SK-N-SH (cell line): ENCODE measurements at regions not wholly inside any gene's neighbourhood (a gene's known extent, or its start where the extent isn't known, plus 50 kb on each side); places are given as distances from the start of the nearest gene placed in this dataset.

Experiments
- CTCF ChIA-PET: fragments of 300-600, 350-600 bp; formaldehyde crosslinking; extraction: SDS; loops from one replicate; lab custom pipeline; 2021; lab: Yijun Ruan, JAX
- POLR2A ChIA-PET: fragments of 350-600 bp; sonication (Branson Sonifier 250); formaldehyde crosslinking; extraction: SDS; loops from one replicate; lab custom pipeline; 2020; ENCODE audit warnings: antibody characterized with exemption, inconsistent platforms; lab: Yijun Ruan, JAX
- DNase-seq: peaks from one replicate; pipeline ENCODE4 v3.0.0; 2012
- H2AFZ ChIP-seq: fragments of 200-600 bp; sonication (generic); 2 replicates; pipeline ENCODE4 v1.8.1; 2016; ENCODE audit warnings: antibody characterized with exemption, mild to moderate bottlenecking, low read depth
- H3F3A ChIP-seq: fragments of 200-600 bp; sonication (generic); replicated peaks from 2 replicates; pipeline ENCODE3; 2016; ENCODE audit warnings: antibody characterized with exemption, mild to moderate bottlenecking; ENCODE audit not compliant: insufficient read depth
- H3K27ac ChIP-seq, 2 experiments: fragments of 200-500 bp in 1 of 2; fragments of 200-600 bp in 1 of 2; sonication (Bioruptor generic) in 1 of 2; sonication (generic), shearing (Covaris generic) in 1 of 2; 2 replicates each; pipeline versions ENCODE4 v1.5.1 to v1.6.1; 2014 to 2016; ENCODE audit warnings: low read depth in 2 of 2, inconsistent platforms in 1 of 2, low read length in 1 of 2, mild to moderate bottlenecking in 1 of 2, mixed read lengths in 1 of 2
- H3K27me3 ChIP-seq: fragments of 200-600 bp; sonication (generic), shearing (Covaris generic); 2 replicates; pipeline ENCODE4 v1.6.1; 2016; ENCODE audit warnings: mixed run types; ENCODE audit not compliant: insufficient read depth
- H3K36me3 ChIP-seq, 2 experiments: fragments of 200-500 bp in 1 of 2; fragments of 200-600 bp in 1 of 2; sonication (Bioruptor generic) in 1 of 2; sonication (generic) in 1 of 2; replicated peaks in 1 of 2; 2 replicates each; pipeline versions ENCODE3 to v1.5.1; 2014 to 2016; ENCODE audit warnings: low read length in 1 of 2, mild to moderate bottlenecking in 1 of 2; ENCODE audit not compliant: insufficient read depth in 2 of 2, control insufficient read depth in 1 of 2
- H3K4me1 ChIP-seq, 2 experiments: fragments of 200-500 bp in 1 of 2; fragments of 200-600 bp in 1 of 2; sonication (Bioruptor generic) in 1 of 2; sonication (generic), shearing (Covaris generic) in 1 of 2; 2 replicates each; pipeline versions ENCODE4 v1.5.1 to v1.6.1; 2014 to 2016; ENCODE audit warnings: low read depth in 1 of 2, low read length in 1 of 2, mixed run types in 1 of 2; ENCODE audit not compliant: insufficient read depth in 2 of 2, control insufficient read depth in 1 of 2
- H3K4me2 ChIP-seq: fragments of 200-600 bp; sonication (generic), shearing (Covaris generic); 2 replicates; pipeline ENCODE4 v1.6.1; 2017; ENCODE audit warnings: mixed run types
- H3K4me3 ChIP-seq, 2 experiments: fragments of 200-500 bp in 1 of 2; fragments of 200-600 bp in 1 of 2; sonication (Bioruptor generic) in 1 of 2; sonication (generic), shearing (Covaris generic) in 1 of 2; 2 replicates each; pipeline versions ENCODE4 v1.5.1 to v1.8.1; 2014 to 2016; ENCODE audit warnings: low read depth in 2 of 2, inconsistent platforms in 1 of 2, low read length in 1 of 2, mild to moderate bottlenecking in 1 of 2, mixed read lengths in 1 of 2, moderate library complexity in 1 of 2
- H3K79me2 ChIP-seq: fragments of 200-600 bp; sonication (generic); 2 replicates; pipeline ENCODE4 v1.8.1; 2017; ENCODE audit warnings: mild to moderate bottlenecking; ENCODE audit not compliant: insufficient read depth
- H3K9ac ChIP-seq: fragments of 200-600 bp; sonication (generic); 2 replicates; pipeline ENCODE4 v1.6.1; 2017; ENCODE audit warnings: mixed run types
- H3K9me2 ChIP-seq: fragments of 200-600 bp; sonication (generic); 2 replicates; pipeline ENCODE4 v1.6.1; 2017; ENCODE audit warnings: mixed run types
- H3K9me3 ChIP-seq: fragments of 200-600 bp; sonication (generic); 2 replicates; pipeline ENCODE4 v1.6.1; 2017; ENCODE audit warnings: mixed run types, mild to moderate bottlenecking, moderate library complexity
- H4K20me1 ChIP-seq: fragments of 200-600 bp; sonication (generic); 2 replicates; pipeline ENCODE4 v1.6.1; 2017; ENCODE audit warnings: mild to moderate bottlenecking, mixed run types; ENCODE audit not compliant: insufficient read depth
- CHD2 ChIP-seq: fragments of 150-350 bp; IDR thresholded peaks from 2 replicates; pipeline ENCODE4 v1.6.1; 2018; ENCODE audit warnings: low read length; ENCODE audit not compliant: partially characterized antibody
- ELF1 ChIP-seq: IDR thresholded peaks from 2 replicates; pipeline ENCODE4 v1.4.0; 2012
- EP300 ChIP-seq, 2 experiments: IDR thresholded peaks; 2 replicates each; pipeline versions ENCODE4 v1.4.0 to v1.6.1; 2012; ENCODE audit warnings: borderline replicate concordance in 1 of 2, low read depth in 1 of 2, low read length in 1 of 2
- EZH2phosphoT487 ChIP-seq: fragments of 200-600 bp; sonication (generic); IDR thresholded peaks from 2 replicates; pipeline ENCODE4 v1.6.1; 2017; ENCODE audit warnings: low read depth, mixed run types, mild to moderate bottlenecking, antibody characterized with exemption, moderate library complexity, borderline replicate concordance
- FOSL2 ChIP-seq: IDR thresholded peaks from 2 replicates; pipeline ENCODE4 v1.4.0; 2012; ENCODE audit warnings: low read depth, mild to moderate bottlenecking, moderate library complexity, borderline replicate concordance
- FOXJ3 ChIP-seq: sonication (generic); formaldehyde crosslinking; IDR thresholded peaks from 2 replicates; pipeline ENCODE4 v1.5.1; 2020; ENCODE audit warnings: mild to moderate bottlenecking, missing genetic modification reagents
- GABPA ChIP-seq: IDR thresholded peaks from 2 replicates; pipeline ENCODE4 v1.4.0; 2012; ENCODE audit warnings: low read depth, mild to moderate bottlenecking
- GATA2 ChIP-seq: sonication (generic); formaldehyde crosslinking; IDR thresholded peaks from 2 replicates; pipeline ENCODE4 v1.5.0; 2020; ENCODE audit warnings: mild to moderate bottlenecking, missing genetic modification reagents
- IRF3 ChIP-seq: fragments of 150-350 bp; IDR thresholded peaks from 2 replicates; pipeline ENCODE4 v1.6.1; 2016; ENCODE audit warnings: mild to moderate bottlenecking, low read depth, low read length
- MAX ChIP-seq: IDR thresholded peaks from 2 replicates; pipeline ENCODE4 v1.4.0; 2012; ENCODE audit warnings: low read depth
- MXI1 ChIP-seq: IDR thresholded peaks from 2 replicates; pipeline ENCODE4 v1.6.1; 2012; ENCODE audit warnings: mild to moderate bottlenecking, low read depth, low read length, improper control_type of control experiment
- NRF1 ChIP-seq: IDR thresholded peaks from 2 replicates; pipeline ENCODE4 v1.6.1; 2012; ENCODE audit warnings: low read depth, mild to moderate bottlenecking, low read length
- POLR2AphosphoS5 ChIP-seq: IDR thresholded peaks from 2 replicates; pipeline ENCODE4 v1.6.1; 2012; ENCODE audit warnings: low read depth, low read length
- RCOR1 ChIP-seq: fragments of 150-350 bp; IDR thresholded peaks from 2 replicates; pipeline ENCODE4 v1.6.1; 2017; ENCODE audit warnings: antibody characterized with exemption, low read length
- RFX5 ChIP-seq: IDR thresholded peaks from 2 replicates; pipeline ENCODE4 v1.6.1; 2012; ENCODE audit warnings: mild to moderate bottlenecking, improper control_type of control experiment, low read length
- RXRA ChIP-seq: IDR thresholded peaks from 2 replicates; pipeline ENCODE4 v1.4.0; 2012; ENCODE audit warnings: low read depth, mild to moderate bottlenecking, borderline replicate concordance
- SIN3A ChIP-seq: IDR thresholded peaks from 2 replicates; pipeline ENCODE4 v1.6.1; 2012; ENCODE audit warnings: low read depth, mild to moderate bottlenecking, low read length, moderate library complexity, borderline replicate concordance
- TAF1 ChIP-seq: IDR thresholded peaks from 2 replicates; pipeline ENCODE4 v1.6.1; 2012; ENCODE audit warnings: low read depth, mild to moderate bottlenecking, low read length, moderate library complexity, borderline replicate concordance
- TCF12 ChIP-seq: IDR thresholded peaks from 2 replicates; pipeline ENCODE4 v1.4.0; 2012
- TEAD4 ChIP-seq: IDR thresholded peaks from 2 replicates; pipeline ENCODE4 v1.4.0; 2012; ENCODE audit warnings: mild to moderate bottlenecking, borderline replicate concordance; ENCODE audit not compliant: insufficient read depth
- USF1 ChIP-seq: IDR thresholded peaks from 2 replicates; pipeline ENCODE4 v1.4.0; 2012; ENCODE audit warnings: low read depth, borderline replicate concordance
- USF2 ChIP-seq: fragments of 150-350 bp; IDR thresholded peaks from 2 replicates; pipeline ENCODE4 v1.6.1; 2017; ENCODE audit warnings: antibody characterized with exemption, low read length, low read depth, borderline replicate concordance
- YY1 ChIP-seq: IDR thresholded peaks from 2 replicates; pipeline ENCODE4 v1.4.0; 2012; ENCODE audit warnings: low read depth, mild to moderate bottlenecking
- WGBS: methylation state at CpG from one replicate; pipeline ENCODE4 v1.1.6; 2017; ENCODE audit warnings: low lambda C conversion rate; 5-methylcytosine and 5-hydroxymethylcytosine counted together

- DNase-seq, result peak; percentile 58
- no peak overlapping the region for H3K4me2 ChIP-seq
- no peak overlapping the region for H3K4me3 ChIP-seq
Observed at GRCh38 chr18:41244591-41245037, 710.4 kb upstream of the PIK3C3 start.

GRCh38 chr18:41237317-41237716 is 717.7 kb upstream of the PIK3C3 start:
- Histone ChIP-seq H2AFZ (no peak overlapping the region), H4K20me1 (no peaks in the 10 kb centered on the region), H3K9me3 (no peaks in the 10 kb centered on the region), H3K4me2 (no peak overlapping the region), H3K27ac (no peak overlapping the region), H3K79me2 (no peaks in the 10 kb centered on the region), H3K4me1 (no peaks in the 10 kb centered on the region), H3K27me3 (no peaks in the 10 kb centered on the region), H3K9ac (no peak overlapping the region), H3K4me3 (no peak overlapping the region), H3K36me3 (no peaks in the 10 kb centered on the region), H3K9me2 (no peaks in the 10 kb centered on the region), H3F3A (no peaks in the 10 kb centered on the region)
- 61% methylated on average over 1 of the region's 1 CpG for WGBS
- DNase-seq, result no peak
- ChIA-PET POLR2A (no interaction called here), CTCF (no interaction called here)
- no peak for TF ChIP-seq NRF1
- TF ChIP-seq ELF1, result no peak
- no peak for TF ChIP-seq POLR2AphosphoS5
- TF ChIP-seq USF2, result no peak
- TF ChIP-seq YY1, result no peak
- no peak for TF ChIP-seq RXRA
- no peak for TF ChIP-seq FOSL2
- no peak for TF ChIP-seq FOXJ3 (CRISPR knock-in tag)
- TF ChIP-seq TAF1, result no peak
- TF ChIP-seq MXI1, result no peak
- TF ChIP-seq SIN3A, result no peak
- no peak for TF ChIP-seq GATA2 (CRISPR knock-in tag)
- TF ChIP-seq EZH2phosphoT487, result no peak
- no peak for TF ChIP-seq RFX5
- no peak for TF ChIP-seq IRF3
- TF ChIP-seq USF1, result no peak
- TF ChIP-seq MAX, result no peak

More at GRCh38 chr18:41244591-41245037, 710.4 kb upstream of the PIK3C3 start:
- Histone ChIP-seq H3K9me3 (no peaks in the 10 kb centered on the region), H3K36me3 (no peaks in the 10 kb centered on the region), H2AFZ (no peak overlapping the region), H3K9ac (no peak overlapping the region), H3K27ac (peak overlapping the region in 1 of 2 experiments; percentile 69; a peak in 1 of 4 replicates), H4K20me1 (no peaks in the 10 kb centered on the region), H3K9me2 (no peaks in the 10 kb centered on the region), H3K27me3 (no peaks in the 10 kb centered on the region), H3K79me2 (no peaks in the 10 kb centered on the region), H3K4me1 (peaks cover 0 to 2% of the 10 kb centered on the region in 2 experiments; a peak in 1 of 4 replicates), H3F3A (no peaks in the 10 kb centered on the region)
- peak; percentile 51; the same call in 1 of the 2 replicates for TF ChIP-seq TCF12
- TF ChIP-seq MAX, result no peak
- no peak for TF ChIP-seq FOSL2
- TF ChIP-seq GATA2 (CRISPR knock-in tag), result peak; percentile 39; the same call in 1 of the 2 replicates
- TF ChIP-seq NRF1, result no peak
- peak; percentile 55 for TF ChIP-seq CHD2
- TF ChIP-seq FOXJ3 (CRISPR knock-in tag), result peak; percentile 67; the same call in 1 of the 2 replicates
- TF ChIP-seq EP300 (IDR thresholded peaks at IDR 0.05; ENCODE audit: borderline replicate concordance in 1 of 2, low read depth in 1 of 2, low read length in 1 of 2), result peak in 1 of 2 experiments; percentile 93; a peak in 2 of 4 replicates
- no peak for TF ChIP-seq USF1
- TF ChIP-seq TEAD4, result no peak
- TF ChIP-seq RCOR1, result peak; percentile 78
- TF ChIP-seq GABPA, result no peak
- peak; percentile 39; the same call in 1 of the 2 replicates for TF ChIP-seq POLR2AphosphoS5
- POLR2A ChIA-PET, result no interaction called here
- CTCF ChIA-PET, result interaction anchor here (1.6 kb wide), 1 partner anchor 132 kb away, joined by 5 read pairs; no protein-coding TSS in a partner anchor
- WGBS, result 45% methylated on average over 3 of the region's 3 CpGs
